GM23338 (cell line): ENCODE measurements at regions not wholly inside any gene's neighbourhood (a gene's known extent, or its start where the extent isn't known, plus 50 kb on each side); places are given as distances from the start of the nearest gene placed in this dataset.

Experiments
- ATAC-seq: fragments of 200-7000 bp; cut with Tn5 transposase; 3 replicates; pipeline ENCODE4 v1.9.1; 2020
- DNase-seq: peaks from one replicate; pipeline ENCODE4 v3.0.0-alpha.2; 2015; ENCODE audit warnings: low spot score
- H2AFZ ChIP-seq: fragments of 200-600 bp; sonication (generic); 2 replicates; pipeline ENCODE4 v1.8.0; 2016; ENCODE audit warnings: antibody characterized with exemption, mild to moderate bottlenecking, moderate library complexity
- H3F3A ChIP-seq: fragments of 200-600 bp; sonication (generic); replicated peaks from 2 replicates; pipeline ENCODE4 v1.8.0; 2017; ENCODE audit warnings: antibody characterized with exemption, mixed run types, low read depth
- H3K27ac ChIP-seq: fragments of 200-600 bp; sonication (generic); 2 replicates; pipeline ENCODE4 v1.6.1; 2016; ENCODE audit warnings: low read depth
- H3K27me3 ChIP-seq: fragments of 200-600 bp; sonication (generic); 2 replicates; pipeline ENCODE4 v1.8.0; 2016; ENCODE audit warnings: mild to moderate bottlenecking, mixed run types, moderate library complexity; ENCODE audit not compliant: insufficient read depth
- H3K36me3 ChIP-seq: fragments of 200-600 bp; sonication (generic); 2 replicates; pipeline ENCODE4 v1.8.0; 2016; ENCODE audit warnings: mild to moderate bottlenecking; ENCODE audit not compliant: insufficient read depth
- H3K4me1 ChIP-seq: fragments of 200-600 bp; sonication (generic); 2 replicates; pipeline ENCODE4 v1.8.0; 2016; ENCODE audit warnings: mild to moderate bottlenecking, moderate library complexity; ENCODE audit not compliant: insufficient read depth
- H3K4me2 ChIP-seq: fragments of 200-600 bp; sonication (generic); 2 replicates; pipeline ENCODE4 v1.7.1; 2017; ENCODE audit warnings: mixed run types
- H3K4me3 ChIP-seq: fragments of 200-600 bp; sonication (generic); 2 replicates; pipeline ENCODE4 v1.6.1; 2016; ENCODE audit warnings: mixed run types
- H3K79me2 ChIP-seq: fragments of 200-600 bp; sonication (generic); replicated peaks from 2 replicates; pipeline ENCODE4 v1.8.0; 2017; ENCODE audit warnings: mild to moderate bottlenecking; ENCODE audit not compliant: insufficient read depth
- H3K9me2 ChIP-seq: fragments of 200-600 bp; sonication (generic); 2 replicates; pipeline ENCODE4 v1.8.0; 2017; ENCODE audit not compliant: insufficient read depth
- H4K20me1 ChIP-seq: fragments of 200-600 bp; sonication (generic); replicated peaks from 2 replicates; pipeline ENCODE4 v1.8.0; 2017; ENCODE audit warnings: mild to moderate bottlenecking; ENCODE audit not compliant: insufficient read depth
- H3K27ac Mint-ChIP-seq: 2 replicates; pipeline ENCODE4 v1.8.0; 2020; ENCODE audit warnings: inconsistent platforms, mild to moderate bottlenecking, moderate library complexity, mixed read lengths
- H3K27me3 Mint-ChIP-seq: 3 replicates; pipeline ENCODE4 v1.8.0; 2022; ENCODE audit warnings: low read depth, mild to moderate bottlenecking, moderate library complexity, mixed read lengths, inconsistent platforms; ENCODE audit not compliant: insufficient read depth, poor library complexity
- H3K36me3 Mint-ChIP-seq: 3 replicates; pipeline ENCODE4 v1.8.0; 2021; ENCODE audit warnings: low read depth, mild to moderate bottlenecking, inconsistent platforms, moderate library complexity, mixed read lengths
- H3K4me1 Mint-ChIP-seq: 3 replicates; pipeline ENCODE4 v1.8.0; 2020; ENCODE audit warnings: mild to moderate bottlenecking, inconsistent platforms, mixed read lengths
- H3K4me3 Mint-ChIP-seq: 3 replicates; pipeline ENCODE4 v1.8.0; 2021; ENCODE audit warnings: moderate library complexity, mild to moderate bottlenecking, inconsistent platforms, mixed read lengths
- H3K9me3 Mint-ChIP-seq: 3 replicates; pipeline ENCODE4 v1.8.0; 2020; ENCODE audit warnings: moderate library complexity, mild to moderate bottlenecking, inconsistent platforms, mixed read lengths
- CREB1 ChIP-seq: fragments of 250-450 bp; sonication (Bioruptor Pico); IDR thresholded peaks from 2 replicates; pipeline ENCODE4 v1.5.0; 2020; ENCODE audit warnings: low read depth, mild to moderate bottlenecking, moderate library complexity
- CTCF ChIP-seq, 2 experiments: fragments of 200-600 bp in 1 of 2; sonication (generic) in 1 of 2; conservative IDR thresholded peaks; 2 replicates each; pipeline versions ENCODE4 v1.5.1 to v1.6.1; 2016 to 2017; ENCODE audit warnings: antibody characterized with exemption in 2 of 2, low read depth in 2 of 2, mild to moderate bottlenecking in 2 of 2, moderate library complexity in 1 of 2
- ETS1 ChIP-seq: IDR thresholded peaks from 2 replicates; pipeline ENCODE4 v1.6.1; 2016; ENCODE audit warnings: antibody characterized with exemption
- EZH2 ChIP-seq: fragments of 200-600 bp; sonication (generic); IDR thresholded peaks from one replicate; pipeline ENCODE4 v1.8.0; 2017; ENCODE audit warnings: antibody characterized with exemption, mild to moderate bottlenecking, low read depth; ENCODE audit not compliant: unreplicated experiment
- EZH2phosphoT487 ChIP-seq: fragments of 200-600 bp; sonication (generic); IDR thresholded peaks from one replicate; pipeline ENCODE4 v1.8.1; 2018; ENCODE audit warnings: antibody characterized with exemption; ENCODE audit not compliant: unreplicated experiment
- JUNB ChIP-seq: IDR thresholded peaks from one replicate; pipeline ENCODE4 v1.6.1; 2016; ENCODE audit warnings: antibody characterized with exemption; ENCODE audit not compliant: unreplicated experiment
- NANOG ChIP-seq: IDR thresholded peaks from 2 replicates; pipeline ENCODE4 v1.6.1; 2016; ENCODE audit warnings: antibody characterized with exemption, borderline replicate concordance
- POLR2AphosphoS5 ChIP-seq: IDR thresholded peaks from 2 replicates; pipeline ENCODE4 v1.6.1; 2016; ENCODE audit warnings: antibody characterized with exemption, low read depth
- REST ChIP-seq: IDR thresholded peaks from one replicate; pipeline ENCODE4 v1.6.1; 2018; ENCODE audit warnings: antibody characterized with exemption; ENCODE audit not compliant: unreplicated experiment
- STAT1 ChIP-seq: IDR thresholded peaks from one replicate; pipeline ENCODE4 v1.6.1; 2016; ENCODE audit warnings: antibody characterized with exemption; ENCODE audit not compliant: unreplicated experiment
- ZNF114 ChIP-seq: fragments of 250-450 bp; sonication (Bioruptor Pico); IDR thresholded peaks from 2 replicates; pipeline ENCODE4 v1.5.0; 2020; ENCODE audit warnings: mild to moderate bottlenecking, moderate library complexity
- ZNF331 ChIP-seq: fragments of 250-450 bp; sonication (Bioruptor Pico); IDR thresholded peaks from 2 replicates; pipeline ENCODE4 v1.5.0; 2020; ENCODE audit warnings: low read depth, mild to moderate bottlenecking, moderate library complexity
- ZNF462 ChIP-seq: fragments of 250-450 bp; sonication (Bioruptor Pico); IDR thresholded peaks from 2 replicates; pipeline ENCODE4 v1.5.0; 2020; ENCODE audit warnings: mild to moderate bottlenecking, moderate library complexity

GRCh38 chr9:109913461-109913810, 133.4 kb downstream of the PALM2AKAP2 start:
- no peaks in the 10 kb centered on the region for H3F3A ChIP-seq
- Mint-ChIP-seq H3K4me1 (peaks cover 1% of the 10 kb centered on the region), H3K27ac (no peak overlapping the region), H3K9me3 (no peaks in the 10 kb centered on the region), H3K27me3 (peaks cover under 1% of the 10 kb centered on the region), H3K36me3 (no peaks in the 10 kb centered on the region), H3K4me3 (no peak overlapping the region)
- no peaks in the 10 kb centered on the region for H3K36me3 ChIP-seq
- TF ChIP-seq JUNB (no peak), REST (no peak), NANOG (no peak), POLR2AphosphoS5 (no peak), CREB1 (CRISPR knock-in tag) (no peak), ZNF114 (CRISPR knock-in tag) (no peak), EZH2phosphoT487 (no peak), EZH2 (no peak), ZNF462 (CRISPR knock-in tag) (no peak), ZNF331 (CRISPR knock-in tag) (no peak), STAT1 (no peak), CTCF (conservative IDR thresholded peaks at IDR 0.05; ENCODE audit: low read depth in 2 of 2) (no peak), ETS1 (no peak)
- no peak overlapping the region for H3K4me2 ChIP-seq
- H3K79me2 ChIP-seq: no peaks in the 10 kb centered on the region
- H3K27ac ChIP-seq: no peak overlapping the region
- no peaks in the 10 kb centered on the region for H3K27me3 ChIP-seq
- no peaks in the 10 kb centered on the region for H4K20me1 ChIP-seq
- H3K4me3 ChIP-seq: no peak overlapping the region
- DNase-seq: no peak
- H3K4me1 ChIP-seq: peaks cover 25% of the 10 kb centered on the region
- H2AFZ ChIP-seq: no peak overlapping the region
- peaks cover 10% of the 10 kb centered on the region; the same call in 1 of the 2 replicates for H3K9me2 ChIP-seq
- ATAC-seq: no peak
